ENCODE measurements at regions not wholly inside any gene's neighbourhood (a gene's known extent, or its start where the extent isn't known, plus 50 kb on each side); places are given as distances from the start of the nearest gene placed in this dataset.

- TF ChIP-seq PHF8 (conservative IDR thresholded peaks at IDR 0.05; ENCODE audit: low read depth, low read length), result no peak
- TF ChIP-seq TAF1 (IDR thresholded peaks at IDR 0.05; ENCODE audit: low read depth, low read length), result no peak
- TF ChIP-seq JUND (IDR thresholded peaks at IDR 0.05; ENCODE audit: low read length), result no peak
- TF ChIP-seq SIX5 (IDR thresholded peaks at IDR 0.05; ENCODE audit: low read depth, low read length), result no peak
- no peak for TF ChIP-seq HDAC6 (IDR thresholded peaks at IDR 0.05; ENCODE audit: low read depth, low read length)
Observed at GRCh38 chr19:29337029-29337428, 124.1 kb upstream of the UQCRFS1 start (continued).
